H9 (cell line): ENCODE measurements at regions not wholly inside any gene's neighbourhood (a gene's known extent, or its start where the extent isn't known, plus 50 kb on each side); places are given as distances from the start of the nearest gene placed in this dataset.

Experiments
- DNase-seq: peaks from one replicate; pipeline ENCODE4 v3.0.0-alpha.2; 2017
- H2AFZ ChIP-seq: one replicate; pipeline ENCODE4 v1.6.1; 2013; ENCODE audit warnings: mild to moderate bottlenecking, low read length, control low read depth, moderate library complexity
- H2AK5ac ChIP-seq: 2 replicates; pipeline ENCODE4 v1.6.1; 2013; ENCODE audit warnings: low read length, control low read depth, mixed read lengths; ENCODE audit not compliant: insufficient read length
- H2BK120ac ChIP-seq: one replicate; pipeline ENCODE4 v1.6.1; 2013; ENCODE audit warnings: low read depth, mild to moderate bottlenecking, low read length, control low read depth, inconsistent platforms; ENCODE audit not compliant: poor library complexity, severe bottlenecking
- H2BK12ac ChIP-seq: 2 replicates; pipeline ENCODE4 v1.6.1; 2013; ENCODE audit warnings: low read length, control low read depth, mixed read lengths, low read depth; ENCODE audit not compliant: insufficient read length
- H2BK15ac ChIP-seq: 2 replicates; pipeline ENCODE4 v1.6.1; 2013; ENCODE audit warnings: low read depth, low read length, control low read depth
- H2BK20ac ChIP-seq: one replicate; pipeline ENCODE4 v1.6.1; 2013; ENCODE audit warnings: low read depth, mild to moderate bottlenecking, low read length, control low read depth, inconsistent platforms; ENCODE audit not compliant: poor library complexity, severe bottlenecking
- H2BK5ac ChIP-seq: 2 replicates; pipeline ENCODE4 v1.6.1; 2013; ENCODE audit warnings: low read length, control low read depth, mixed read lengths; ENCODE audit not compliant: insufficient read length
- H3K14ac ChIP-seq: 2 replicates; pipeline ENCODE4 v1.6.1; 2013; ENCODE audit warnings: low read length, control low read depth; ENCODE audit not compliant: insufficient read depth
- H3K18ac ChIP-seq: 2 replicates; pipeline ENCODE4 v1.6.1; 2013; ENCODE audit warnings: low read depth, mild to moderate bottlenecking, mixed read lengths, low read length, control low read depth; ENCODE audit not compliant: insufficient read length
- H3K23ac ChIP-seq: 2 replicates; pipeline ENCODE4 v1.6.1; 2013; ENCODE audit warnings: low read length, control low read depth, mixed read lengths, low read depth; ENCODE audit not compliant: insufficient read length
- H3K23me2 ChIP-seq: 2 replicates; pipeline ENCODE4 v1.6.1; 2013; ENCODE audit warnings: low read depth, mild to moderate bottlenecking, mixed read lengths, low read length, control low read depth; ENCODE audit not compliant: insufficient read length, poor library complexity, severe bottlenecking
- H3K27ac ChIP-seq: 2 replicates; pipeline ENCODE4 v1.5.1; 2013; ENCODE audit warnings: low read length, control low read depth, mixed read lengths, low read depth; ENCODE audit not compliant: insufficient read length
- H3K27me3 ChIP-seq: 2 replicates; pipeline ENCODE4 v1.6.1; 2013; ENCODE audit warnings: low read length, control low read depth, inconsistent platforms; ENCODE audit not compliant: insufficient read depth
- H3K4ac ChIP-seq: 2 replicates; pipeline ENCODE4 v1.6.1; 2013; ENCODE audit warnings: low read depth, mild to moderate bottlenecking, control low read depth, inconsistent platforms, low read length, moderate library complexity
- H3K4me1 ChIP-seq: 2 replicates; pipeline ENCODE4 v1.6.1; 2013; ENCODE audit warnings: low read length, control low read depth, inconsistent platforms; ENCODE audit not compliant: insufficient read depth
- H3K4me2 ChIP-seq: 2 replicates; pipeline ENCODE4 v1.6.1; 2013; ENCODE audit warnings: low read length, control low read depth, mixed read lengths; ENCODE audit not compliant: insufficient read length, insufficient read depth
- H3K56ac ChIP-seq: 2 replicates; pipeline ENCODE4 v1.6.1; 2013; ENCODE audit warnings: low read depth, mild to moderate bottlenecking, mixed read lengths, low read length, control low read depth; ENCODE audit not compliant: insufficient read length
- H3K79me1 ChIP-seq: 2 replicates; pipeline ENCODE4 v1.6.1; 2013; ENCODE audit warnings: low read depth, mild to moderate bottlenecking, moderate library complexity, low read length, control low read depth, inconsistent platforms; ENCODE audit not compliant: insufficient read depth, poor library complexity, severe bottlenecking
- H3K79me2 ChIP-seq: 2 replicates; pipeline ENCODE4 v1.6.1; 2013; ENCODE audit warnings: low read length, control low read depth, inconsistent platforms; ENCODE audit not compliant: insufficient read depth
- H3K9ac ChIP-seq: 2 replicates; pipeline ENCODE4 v1.6.1; 2013; ENCODE audit warnings: low read length, control low read depth, mixed read lengths; ENCODE audit not compliant: insufficient read length; ENCODE audit errors: extremely low read depth
- H3K9me3 ChIP-seq: one replicate; pipeline ENCODE4 v1.6.1; 2013; ENCODE audit warnings: low read depth, low read length, inconsistent platforms; ENCODE audit not compliant: control insufficient read depth
- H3T11ph ChIP-seq: one replicate; pipeline ENCODE4 v1.6.1; 2013; ENCODE audit warnings: mild to moderate bottlenecking, low read length, control low read depth, inconsistent platforms
- H4K20me1 ChIP-seq: one replicate; pipeline ENCODE4 v1.6.1; 2013; ENCODE audit not compliant: control insufficient read depth, insufficient read length, insufficient read depth
- H4K5ac ChIP-seq: 2 replicates; pipeline ENCODE4 v1.6.1; 2013; ENCODE audit warnings: low read depth, mild to moderate bottlenecking, mixed read lengths, low read length, control low read depth; ENCODE audit not compliant: insufficient read length
- H4K8ac ChIP-seq: replicated peaks from 2 replicates; pipeline ENCODE4 v1.6.1; 2013; ENCODE audit warnings: low read length, control low read depth, mixed read lengths, low read depth; ENCODE audit not compliant: insufficient read length
- H4K91ac ChIP-seq: 2 replicates; pipeline ENCODE4 v1.6.1; 2013; ENCODE audit warnings: low read depth, mild to moderate bottlenecking, moderate library complexity, mixed read lengths, low read length, control low read depth; ENCODE audit not compliant: insufficient read length
- H3K27ac Mint-ChIP-seq, 3 experiments: 2 replicates in 2 of 3; 3 replicates in 1 of 3; pipeline ENCODE4 v1.8.0; 2020 to 2021; ENCODE audit warnings: mixed read lengths in 3 of 3, mild to moderate bottlenecking in 1 of 3, moderate library complexity in 1 of 3
- H3K27me3 Mint-ChIP-seq: 2 replicates; pipeline ENCODE4 v1.8.0; 2021; ENCODE audit warnings: low read depth, mild to moderate bottlenecking, moderate library complexity, mixed read lengths
- H3K36me3 Mint-ChIP-seq, 3 experiments: 2 replicates in 2 of 3; 3 replicates in 1 of 3; pipeline ENCODE4 v1.8.0; 2020 to 2021; ENCODE audit warnings: low read depth in 3 of 3, mixed read lengths in 3 of 3; ENCODE audit not compliant: insufficient read depth in 1 of 3
- H3K4me1 Mint-ChIP-seq, 2 experiments: 2 replicates each; pipeline ENCODE4 v1.8.0; 2020; ENCODE audit warnings: mixed read lengths in 2 of 2
- H3K4me3 Mint-ChIP-seq, 2 experiments: 2 replicates in 1 of 2; 3 replicates in 1 of 2; pipeline ENCODE4 v1.8.0; 2020 to 2021; ENCODE audit warnings: mild to moderate bottlenecking in 2 of 2, mixed read lengths in 2 of 2, moderate library complexity in 1 of 2
- H3K9me3 Mint-ChIP-seq, 2 experiments: 2 replicates in 1 of 2; 3 replicates in 1 of 2; pipeline ENCODE4 v1.8.0; 2020; ENCODE audit warnings: mild to moderate bottlenecking in 2 of 2, mixed read lengths in 2 of 2, moderate library complexity in 1 of 2
- WGBS: extraction: QIAGEN DNeasy Blood & Tissue Kit; methylation state at CpG from one replicate; pipeline ENCODE4 v1.1.7; 2013; ENCODE audit warnings: missing lambda C conversion rate, low lambda C conversion rate, mixed read lengths; ENCODE audit not compliant: insufficient read length; ENCODE audit errors: extremely low coverage; 5-methylcytosine and 5-hydroxymethylcytosine counted together
- TF ChIP-seq, protein P1 (sequence below): fragments of 200-600 bp; sonication (generic); conservative IDR thresholded peaks from 3 replicates; pipeline ENCODE4 v1.8.0; 2021; ENCODE audit warnings: antibody characterized with exemption, mild to moderate bottlenecking

DNA sequence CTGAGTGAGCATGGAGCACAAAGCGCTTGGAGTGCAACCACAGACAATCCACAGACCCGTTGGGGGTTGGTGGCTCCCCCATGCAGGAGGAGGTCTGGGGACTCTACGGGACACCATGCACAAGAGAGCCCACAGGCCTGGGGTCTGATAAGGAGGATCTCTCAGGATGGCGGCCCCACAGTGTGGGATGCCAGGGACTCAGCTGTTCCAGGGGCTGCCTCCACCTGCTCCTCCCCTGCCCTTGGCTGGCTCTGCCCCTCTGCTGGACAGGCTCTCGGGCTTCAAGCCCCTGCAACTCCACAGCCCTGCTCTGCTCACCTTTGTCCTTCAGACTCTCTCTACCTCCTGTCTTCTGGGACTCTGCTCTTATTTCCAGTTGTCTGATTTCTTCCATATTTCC is 184.5 kb upstream of the CHRNA7 start:
- Histone ChIP-seq H3K9ac (no peak overlapping the region), H3K79me1 (no peaks in the 10 kb centered on the region), H3K18ac (no peak overlapping the region), H2BK12ac (no peak overlapping the region), H3K23ac (no peak overlapping the region), H2BK5ac (no peak overlapping the region), H3K56ac (no peak overlapping the region), H3T11ph (no peak overlapping the region), H4K5ac (no peak overlapping the region), H2BK20ac (no peak overlapping the region), H4K20me1 (peaks cover 3% of the 10 kb centered on the region), H2AK5ac (no peak overlapping the region), H2BK120ac (no peak overlapping the region), H2AFZ (no peak overlapping the region), H3K79me2 (no peaks in the 10 kb centered on the region), H3K27me3 (no peaks in the 10 kb centered on the region), H3K9me3 (no peaks in the 10 kb centered on the region), H3K14ac (no peak overlapping the region), H4K91ac (no peak overlapping the region), H2BK15ac (no peak overlapping the region), H4K8ac (no peak overlapping the region), H3K23me2 (no peaks in the 10 kb centered on the region), H3K4ac (no peak overlapping the region), H3K4me2 (no peak overlapping the region), H3K4me1 (no peaks in the 10 kb centered on the region), H3K27ac (no peak overlapping the region)
- peak overlapping the region in 1 of 3 experiments; percentile 9; a peak in 1 of 7 replicates for H3K27ac Mint-ChIP-seq
- H3K4me1 Mint-ChIP-seq = peaks cover 0 to 2% of the 10 kb centered on the region in 2 experiments; a peak in 1 of 4 replicates
- H3K27me3 Mint-ChIP-seq = peaks cover 2% of the 10 kb centered on the region; the same call in 1 of the 2 replicates
- no CpG with 5 or more reads among the region's 5 CpGs for WGBS
- H3K9me3 Mint-ChIP-seq = peaks cover 13 to 16% of the 10 kb centered on the region in 2 experiments
- DNase-seq = no peak
- TF ChIP-seq, protein P1, sequence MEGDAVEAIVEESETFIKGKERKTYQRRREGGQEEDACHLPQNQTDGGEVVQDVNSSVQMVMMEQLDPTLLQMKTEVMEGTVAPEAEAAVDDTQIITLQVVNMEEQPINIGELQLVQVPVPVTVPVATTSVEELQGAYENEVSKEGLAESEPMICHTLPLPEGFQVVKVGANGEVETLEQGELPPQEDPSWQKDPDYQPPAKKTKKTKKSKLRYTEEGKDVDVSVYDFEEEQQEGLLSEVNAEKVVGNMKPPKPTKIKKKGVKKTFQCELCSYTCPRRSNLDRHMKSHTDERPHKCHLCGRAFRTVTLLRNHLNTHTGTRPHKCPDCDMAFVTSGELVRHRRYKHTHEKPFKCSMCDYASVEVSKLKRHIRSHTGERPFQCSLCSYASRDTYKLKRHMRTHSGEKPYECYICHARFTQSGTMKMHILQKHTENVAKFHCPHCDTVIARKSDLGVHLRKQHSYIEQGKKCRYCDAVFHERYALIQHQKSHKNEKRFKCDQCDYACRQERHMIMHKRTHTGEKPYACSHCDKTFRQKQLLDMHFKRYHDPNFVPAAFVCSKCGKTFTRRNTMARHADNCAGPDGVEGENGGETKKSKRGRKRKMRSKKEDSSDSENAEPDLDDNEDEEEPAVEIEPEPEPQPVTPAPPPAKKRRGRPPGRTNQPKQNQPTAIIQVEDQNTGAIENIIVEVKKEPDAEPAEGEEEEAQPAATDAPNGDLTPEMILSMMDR = no peak
- peaks cover 0 to 1% (median 0%) of the 10 kb centered on the region in 3 experiments; a peak in 3 of 7 replicates for H3K36me3 Mint-ChIP-seq
- H3K4me3 Mint-ChIP-seq = no peak overlapping the region
